GM19193 (cell line): ENCODE measurements at regions not wholly inside any gene's neighbourhood (a gene's known extent, or its start where the extent isn't known, plus 50 kb on each side); places are given as distances from the start of the nearest gene placed in this dataset.

Source experiments
- POLR2A ChIP-seq: IDR thresholded peaks from 4 replicates; pipeline ENCODE4 v1.6.1; 2011; ENCODE audit not compliant: insufficient read depth, insufficient read length; ENCODE audit errors: extremely low read depth

DNA sequence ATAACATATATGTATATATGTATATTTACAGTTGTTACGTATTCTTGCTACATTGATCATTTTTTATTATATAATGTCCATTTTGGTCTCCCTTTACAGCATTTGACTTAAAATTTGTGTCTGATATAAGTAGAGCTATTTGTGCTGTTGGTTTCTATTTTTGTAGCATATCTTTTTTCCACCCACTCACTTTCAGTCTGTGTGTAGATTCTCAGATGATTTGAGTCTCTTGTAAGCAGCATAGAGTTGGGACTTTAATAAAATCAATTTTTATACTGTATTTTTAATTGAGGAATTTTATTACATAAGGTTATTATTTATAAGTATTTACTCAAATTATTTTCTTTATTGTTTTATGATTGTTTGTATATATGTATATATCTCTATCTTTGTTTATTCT, 1293.7 kb downstream of the TMEM121 start:
- no peak for TF ChIP-seq POLR2A

DNA sequence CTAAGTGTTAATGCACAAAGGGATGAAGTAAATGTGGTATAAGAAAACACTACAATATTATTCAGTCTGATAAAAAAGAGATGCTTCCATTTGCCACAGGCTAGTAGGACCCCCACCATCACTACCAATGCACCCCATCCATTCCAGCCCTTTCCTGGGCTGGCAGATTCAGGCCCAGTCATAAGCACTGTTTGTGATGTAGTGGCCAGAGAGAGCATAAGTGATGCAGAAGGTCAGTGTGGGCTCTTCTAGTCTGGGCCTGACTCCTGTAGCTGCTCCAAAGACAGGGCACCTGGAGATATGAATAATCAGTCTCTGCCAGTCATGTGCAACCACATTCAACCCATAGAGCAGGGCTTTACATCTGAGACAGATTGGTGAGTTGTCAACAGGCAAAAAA, 1294.7 kb downstream of the TMEM121 start:
- no peak for TF ChIP-seq POLR2A

DNA sequence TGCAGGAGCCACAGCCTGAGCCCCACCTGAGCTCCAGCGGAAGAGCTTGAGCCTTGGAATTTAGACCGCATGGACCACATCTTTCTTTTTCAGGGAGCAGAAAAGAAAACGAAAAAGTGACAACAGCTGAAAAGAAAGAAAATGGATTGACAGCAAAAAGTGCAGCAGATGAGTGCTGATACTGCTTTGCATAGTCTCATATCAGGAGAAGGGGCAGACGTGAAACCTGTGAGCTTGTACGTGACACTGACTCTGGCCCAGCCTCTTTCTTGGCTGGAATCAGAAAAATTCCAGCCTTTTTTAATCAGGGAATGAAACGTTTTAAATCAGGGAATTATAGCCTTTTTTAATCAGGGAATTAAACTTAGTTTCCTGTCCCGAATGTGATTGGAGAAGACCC, 1296.5 kb downstream of the TMEM121 start:
- no peak for TF ChIP-seq POLR2A

DNA sequence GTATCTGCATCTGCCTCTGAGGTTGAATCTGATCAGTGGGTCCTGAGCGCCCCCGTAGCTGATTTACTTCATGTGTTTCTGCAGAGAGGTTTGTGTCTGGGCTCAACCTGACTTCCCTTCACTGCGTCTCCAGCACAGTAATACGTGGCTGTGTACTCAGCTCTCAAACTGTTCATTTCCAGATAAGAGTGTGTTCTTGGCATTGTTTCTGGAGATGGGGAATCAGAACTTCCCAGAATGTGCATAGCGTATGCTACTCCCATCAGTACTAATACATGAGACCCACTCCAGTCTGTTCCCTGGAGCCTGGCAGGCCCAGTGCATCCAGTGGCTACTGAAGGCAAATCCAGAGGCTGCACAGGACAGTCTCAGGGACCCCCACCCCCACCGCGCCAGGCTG, 1297.2 kb downstream of the TMEM121 start:
- no peak for TF ChIP-seq POLR2A

DNA sequence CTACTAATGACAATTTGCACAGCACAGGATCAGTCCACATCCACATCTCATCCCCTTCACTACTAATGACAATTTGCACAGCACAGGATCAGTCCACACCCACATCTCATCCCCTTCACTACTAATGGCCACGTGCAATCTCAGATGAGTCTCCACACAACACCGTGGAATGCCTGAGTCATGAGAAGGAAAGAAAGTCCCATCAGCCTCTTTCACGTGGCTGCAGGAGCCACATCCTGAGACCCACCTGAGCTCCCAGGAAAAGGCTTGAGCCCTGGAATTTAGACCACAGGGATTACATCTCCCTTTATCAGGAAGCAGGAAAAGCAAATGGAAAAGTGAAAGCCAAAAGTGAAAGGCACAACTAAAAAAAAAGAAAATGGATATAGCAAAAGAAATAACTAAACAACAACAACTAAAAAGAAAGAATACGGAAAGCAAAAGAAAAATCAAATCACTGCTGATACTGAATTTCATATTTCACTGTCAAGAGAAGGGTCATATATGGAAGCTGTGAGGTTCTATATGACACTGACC, 1300.5 kb downstream of the TMEM121 start:
- TF ChIP-seq POLR2A: no peak

DNA sequence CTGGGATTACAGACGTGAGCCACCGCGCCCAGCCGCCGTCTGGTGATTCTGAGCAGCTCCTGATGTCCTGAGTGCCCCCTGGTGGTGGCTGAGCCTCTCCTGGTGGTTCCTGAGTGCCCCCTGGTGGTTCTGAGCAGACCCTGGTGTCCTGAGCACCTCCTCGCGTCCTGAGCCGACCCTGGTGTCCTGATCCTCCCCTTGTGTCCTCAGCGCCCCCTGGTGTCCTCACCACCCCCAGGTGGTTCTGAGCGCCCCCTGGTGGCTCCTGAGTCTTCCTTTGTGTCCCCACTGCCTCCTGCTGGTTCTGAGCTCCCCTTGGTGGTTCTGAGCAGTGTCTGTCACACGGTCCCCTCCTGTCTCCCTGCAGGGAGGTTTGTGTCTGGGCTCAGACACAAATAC, 1304.9 kb downstream of the TMEM121 start:
- TF ChIP-seq POLR2A: no peak

DNA sequence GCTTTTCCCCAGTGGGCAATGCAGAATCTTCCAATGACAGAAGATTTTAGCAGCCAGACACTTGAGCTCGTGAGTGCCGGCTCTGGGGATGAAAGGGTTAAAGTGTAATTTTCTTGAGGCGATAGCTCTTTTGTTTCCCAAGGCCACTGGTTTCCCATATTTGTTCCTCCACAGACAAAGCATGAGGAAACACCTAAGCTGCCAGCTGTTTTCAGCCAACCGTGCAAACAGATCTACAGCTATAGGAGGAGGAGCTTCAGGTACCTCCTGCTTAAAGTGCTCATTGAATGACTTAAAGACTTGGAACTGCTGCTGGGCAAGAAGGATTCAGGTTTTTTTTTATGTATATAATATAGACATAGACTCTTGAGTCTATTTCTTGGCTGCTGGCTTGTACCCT, 1311.5 kb downstream of the TMEM121 start:
- no peak for TF ChIP-seq POLR2A

DNA sequence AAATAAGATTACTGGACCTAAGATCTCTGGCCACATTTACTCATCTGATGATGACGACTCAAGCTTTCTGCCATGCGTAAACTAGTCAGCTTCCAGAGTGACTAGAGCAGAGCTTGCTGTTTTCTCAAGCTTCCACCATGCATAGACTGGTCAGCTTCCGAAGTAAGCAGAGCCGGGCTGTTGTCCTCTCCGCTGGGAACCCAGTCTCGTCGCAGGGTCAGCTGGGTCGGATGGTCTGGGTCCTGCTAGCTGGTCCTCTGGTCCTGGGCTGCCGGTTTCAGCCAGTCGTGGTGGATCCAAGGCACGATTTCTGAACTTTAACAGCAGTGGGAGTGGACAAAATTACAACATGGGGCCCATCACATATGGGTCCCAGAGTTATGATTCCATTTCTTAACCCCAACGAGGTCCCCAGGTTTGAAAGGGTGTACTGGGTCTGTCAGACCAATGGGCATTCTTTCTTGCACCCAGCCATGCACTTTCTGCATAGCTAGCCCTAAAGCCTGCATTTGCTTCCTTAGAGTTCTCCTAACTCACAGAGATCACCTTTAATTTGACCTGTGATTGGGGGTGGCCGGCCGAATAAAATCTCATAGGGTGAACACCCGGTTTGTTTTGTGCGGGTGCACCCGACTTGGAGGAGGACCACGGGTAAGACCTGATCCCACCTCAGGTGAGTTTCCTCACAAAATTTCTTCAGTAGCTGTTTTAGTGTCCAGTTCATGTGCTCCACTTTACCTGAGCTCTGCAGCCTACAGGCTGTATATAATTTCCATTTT, 1312.8 kb downstream of the TMEM121 start:
- no peak for TF ChIP-seq POLR2A

DNA sequence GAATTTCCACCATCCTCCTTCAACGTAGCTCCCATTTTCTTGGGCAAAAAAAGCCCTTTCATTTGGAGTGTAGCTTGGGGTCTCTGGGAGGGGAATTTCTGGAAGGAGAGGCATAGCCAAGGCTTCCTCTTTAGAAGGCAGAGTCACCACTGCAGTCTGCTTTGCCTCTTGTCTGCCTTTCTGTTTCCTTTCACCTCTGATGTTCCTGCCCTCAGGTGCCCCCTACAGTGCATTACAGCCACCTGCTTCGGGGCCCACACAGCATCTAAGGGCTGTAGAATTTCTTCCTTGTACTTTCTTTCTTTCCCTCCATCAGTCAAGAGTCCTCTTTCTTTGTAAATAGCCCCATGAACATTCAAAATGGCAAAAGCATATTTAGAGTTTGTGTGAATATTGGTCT, 1313.9 kb downstream of the TMEM121 start:
- no peak for TF ChIP-seq POLR2A

DNA sequence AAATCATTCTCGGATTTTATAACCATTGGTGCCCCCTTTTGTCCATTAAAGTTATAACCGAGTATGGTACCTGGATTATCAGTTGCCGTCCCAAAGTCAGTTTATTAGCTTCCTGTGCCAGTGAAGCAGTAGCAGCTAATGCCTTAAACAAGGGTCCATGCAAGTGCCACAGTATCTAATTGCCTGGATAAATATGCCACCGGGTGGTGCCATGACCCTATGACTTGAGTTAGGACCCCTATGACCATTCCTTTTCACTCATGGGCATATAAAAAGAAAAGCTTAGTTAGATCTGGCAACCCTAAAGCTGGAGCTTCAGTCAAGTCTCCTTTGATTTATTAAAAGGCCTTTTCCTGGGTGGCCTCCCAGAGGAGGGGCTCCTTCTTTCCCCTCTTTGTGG, 1314.6 kb downstream of the TMEM121 start:
- no peak for TF ChIP-seq POLR2A

DNA sequence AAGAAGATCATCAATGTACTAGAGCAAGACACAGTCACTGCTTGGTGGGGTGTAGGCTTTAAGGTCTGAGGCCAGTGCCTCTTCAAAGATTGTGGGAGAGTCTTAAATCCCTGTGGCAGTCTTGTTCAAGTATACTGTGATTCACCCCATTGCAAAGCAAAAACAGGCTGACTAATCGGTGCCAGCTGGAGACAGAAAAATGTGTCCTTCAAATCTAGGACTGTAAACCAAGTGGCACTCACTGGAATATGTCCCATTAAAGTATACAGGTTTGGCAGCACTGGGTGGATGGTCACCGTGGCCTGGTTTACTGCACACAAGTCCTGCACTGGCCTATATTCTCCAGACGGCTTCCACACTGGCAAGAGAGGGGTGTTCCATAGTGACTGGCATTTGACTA, 1315.3 kb downstream of the TMEM121 start:
- TF ChIP-seq POLR2A: no peak

DNA sequence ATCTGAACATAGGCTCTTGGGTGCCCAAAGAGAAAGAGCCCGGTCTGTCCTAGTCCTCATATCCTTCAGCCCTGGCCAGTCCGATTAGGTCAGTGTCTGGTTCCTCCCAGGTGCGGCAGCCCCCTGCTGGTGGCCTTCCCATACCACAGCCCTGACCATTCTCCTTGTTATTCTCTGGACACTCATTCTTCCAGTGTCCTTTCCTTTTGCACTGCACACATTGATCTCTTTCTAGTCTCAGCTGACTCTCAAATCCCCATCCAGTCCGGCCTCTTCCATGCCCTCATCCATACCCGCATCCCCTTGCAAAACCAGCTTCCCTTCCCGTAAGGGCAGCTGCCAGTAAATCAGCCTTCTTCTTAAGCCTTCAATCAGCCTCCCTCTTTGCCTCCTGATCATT, 1316.3 kb downstream of the TMEM121 start:
- TF ChIP-seq POLR2A: no peak

DNA sequence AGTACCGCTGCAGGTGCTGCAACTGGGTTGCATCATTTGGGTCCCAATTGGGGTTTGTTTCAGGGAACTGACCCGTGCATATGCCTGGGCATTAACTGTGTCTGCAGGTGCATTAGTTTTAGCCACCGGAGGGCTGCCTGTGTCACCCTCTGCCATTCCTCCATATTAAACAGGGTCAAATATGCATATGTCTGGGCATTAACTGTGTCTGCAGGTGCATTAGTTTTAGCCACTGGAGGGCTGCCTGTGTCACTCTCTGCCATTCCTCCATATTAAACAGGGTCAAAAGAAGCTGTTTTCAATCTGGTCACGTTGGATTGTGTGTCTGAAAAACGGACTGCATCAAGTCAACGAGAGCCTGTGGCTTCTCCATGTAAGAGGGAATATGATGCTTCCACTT, 1317.0 kb downstream of the TMEM121 start:
- no peak for TF ChIP-seq POLR2A

DNA sequence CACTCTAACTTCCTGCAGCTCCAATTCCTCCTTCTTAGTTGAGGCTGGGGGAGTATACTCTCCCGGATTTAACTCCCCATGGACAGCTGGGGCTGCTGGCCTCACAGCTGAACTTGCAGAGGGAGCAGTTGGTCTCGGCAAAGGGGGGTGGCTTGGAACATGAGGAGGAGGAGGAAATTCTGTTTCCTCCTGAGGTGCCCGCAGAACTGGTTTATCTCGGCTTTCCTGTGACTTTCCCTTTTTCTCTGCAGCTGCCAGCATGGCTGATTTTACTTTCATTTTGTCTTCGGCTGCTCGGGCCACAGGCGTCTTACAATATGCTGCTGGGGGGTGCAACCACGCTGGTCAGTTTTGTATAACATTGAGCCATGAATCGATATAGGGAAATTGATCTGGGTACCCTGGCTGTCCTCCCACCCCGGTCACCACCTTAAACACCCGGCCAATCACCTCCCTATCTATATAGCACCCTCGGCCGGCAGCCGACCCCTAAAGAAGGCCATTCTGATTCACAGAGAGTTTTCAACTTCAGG, 1317.6 kb downstream of the TMEM121 start:
- no peak for TF ChIP-seq POLR2A

DNA sequence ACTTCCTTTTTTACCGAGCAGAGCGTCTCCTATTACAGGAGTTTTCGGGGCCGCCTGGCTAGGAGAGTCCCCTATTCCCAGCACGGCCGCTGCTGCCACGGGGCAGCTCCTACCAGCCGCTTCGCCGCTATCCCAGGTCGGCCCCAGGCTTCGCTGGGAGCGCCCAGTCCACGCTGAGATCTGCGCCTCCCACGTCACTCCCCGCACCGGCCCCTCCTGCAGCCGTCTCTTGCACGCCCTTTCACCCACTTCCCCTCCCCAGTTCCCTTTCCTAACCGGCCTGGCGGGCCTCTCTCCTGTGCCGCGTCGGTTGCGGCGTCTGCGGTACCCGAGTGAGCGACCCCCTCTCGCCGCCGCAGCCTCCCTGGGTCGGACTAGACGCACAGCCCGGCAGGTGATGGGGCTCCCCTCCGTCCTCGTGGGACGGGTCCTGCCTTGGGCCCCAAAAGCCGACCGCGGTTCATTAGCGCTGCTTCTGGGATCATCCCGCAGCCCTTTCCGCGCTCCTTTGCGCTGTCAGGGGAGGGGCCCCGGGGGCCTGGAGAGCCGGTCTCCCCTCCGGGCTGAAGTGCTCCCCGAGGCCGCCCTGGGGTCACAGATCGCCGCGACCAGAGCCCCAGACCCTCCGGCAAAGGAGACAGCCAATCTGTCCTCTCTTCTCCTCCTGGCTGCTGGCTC, 1318.4 kb downstream of the TMEM121 start:
- TF ChIP-seq POLR2A: peak; percentile 57
